PC-9 (cell line): ENCODE measurements at regions not wholly inside any gene's neighbourhood (a gene's known extent, or its start where the extent isn't known, plus 50 kb on each side); places are given as distances from the start of the nearest gene placed in this dataset.

Source experiments
- EZH2 ChIP-seq: fragments of 200-600 bp; sonication (generic); IDR thresholded peaks from 2 replicates; pipeline ENCODE4 v1.8.0; 2017; ENCODE audit warnings: antibody characterized with exemption, low read depth
- TF ChIP-seq, protein P1 (sequence below): fragments of 200-600 bp; sonication (generic); conservative IDR thresholded peaks from 2 replicates; pipeline ENCODE4 v1.6.1; 2017; ENCODE audit warnings: mixed run types, antibody characterized with exemption, mild to moderate bottlenecking, moderate library complexity

DNA sequence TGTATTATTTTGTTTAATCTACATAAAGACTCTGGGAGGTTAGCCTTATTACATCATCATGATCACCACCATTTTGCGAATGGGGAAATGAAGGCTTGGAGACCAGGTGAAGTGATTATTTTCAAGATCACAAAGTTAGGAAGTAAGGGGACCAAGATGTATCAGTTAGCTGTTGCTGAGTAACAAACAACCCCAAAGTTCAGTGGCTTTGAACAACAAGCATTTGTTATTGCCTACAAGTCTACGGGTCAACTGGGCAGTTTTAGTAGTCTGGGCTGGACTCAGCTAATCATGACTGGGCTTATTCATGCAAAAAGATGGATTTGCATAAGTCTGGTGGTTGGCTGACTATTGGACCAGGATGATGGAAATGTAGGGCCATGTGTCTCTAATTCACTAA is 389.2 kb downstream of the MIAT start:
- TF ChIP-seq, protein P1, sequence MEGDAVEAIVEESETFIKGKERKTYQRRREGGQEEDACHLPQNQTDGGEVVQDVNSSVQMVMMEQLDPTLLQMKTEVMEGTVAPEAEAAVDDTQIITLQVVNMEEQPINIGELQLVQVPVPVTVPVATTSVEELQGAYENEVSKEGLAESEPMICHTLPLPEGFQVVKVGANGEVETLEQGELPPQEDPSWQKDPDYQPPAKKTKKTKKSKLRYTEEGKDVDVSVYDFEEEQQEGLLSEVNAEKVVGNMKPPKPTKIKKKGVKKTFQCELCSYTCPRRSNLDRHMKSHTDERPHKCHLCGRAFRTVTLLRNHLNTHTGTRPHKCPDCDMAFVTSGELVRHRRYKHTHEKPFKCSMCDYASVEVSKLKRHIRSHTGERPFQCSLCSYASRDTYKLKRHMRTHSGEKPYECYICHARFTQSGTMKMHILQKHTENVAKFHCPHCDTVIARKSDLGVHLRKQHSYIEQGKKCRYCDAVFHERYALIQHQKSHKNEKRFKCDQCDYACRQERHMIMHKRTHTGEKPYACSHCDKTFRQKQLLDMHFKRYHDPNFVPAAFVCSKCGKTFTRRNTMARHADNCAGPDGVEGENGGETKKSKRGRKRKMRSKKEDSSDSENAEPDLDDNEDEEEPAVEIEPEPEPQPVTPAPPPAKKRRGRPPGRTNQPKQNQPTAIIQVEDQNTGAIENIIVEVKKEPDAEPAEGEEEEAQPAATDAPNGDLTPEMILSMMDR = no peak
- TF ChIP-seq EZH2 = no peak
